Endothelial cell of umbilical vein (primary cell): ENCODE measurements at regions not wholly inside any gene's neighbourhood (a gene's known extent, or its start where the extent isn't known, plus 50 kb on each side); places are given as distances from the start of the nearest gene placed in this dataset.

Experiments used
- BruUV-seq: library from RNA; stranded (reverse); fragments of 400-500 nt; replicated peaks from 2 replicates; lab custom pipeline; 2021; lab: Mats Ljungman, UMichigan
- CTCF ChIA-PET: fragments of 300-600, 350-600 bp; sonication (Branson Sonifier 250); formaldehyde crosslinking; loops from one replicate; lab custom pipeline; 2021; ENCODE audit warnings: antibody characterized with exemption, inconsistent platforms; lab: Charles Lee
- POLR2A ChIA-PET: fragments of 300-600, 350-600 bp; sonication (Branson Sonifier 250); formaldehyde crosslinking; loops from one replicate; lab custom pipeline; 2021; ENCODE audit warnings: antibody characterized with exemption, inconsistent platforms; lab: Charles Lee
- DNase-seq: peaks from one replicate; pipeline ENCODE4 v3.0.0-alpha.2; 2011; ENCODE audit warnings: low read depth, low spot score
- FAIRE-seq: peaks from 2 replicates; lab custom pipeline; 2011; peaks lifted over from hg19 to GRCh38; lab: Jason Lieb, UNC
- H2AFZ ChIP-seq: 2 replicates; pipeline ENCODE4 v1.6.0; 2012; ENCODE audit warnings: low read depth, low read length, control low read depth, inconsistent platforms
- H3K27ac ChIP-seq: 2 replicates; pipeline ENCODE4 v1.5.1; 2011; ENCODE audit warnings: low read depth, mild to moderate bottlenecking, control low read depth, low read length, moderate library complexity; ENCODE audit not compliant: insufficient read depth
- H3K27me3 ChIP-seq, 2 experiments: 2 replicates each; pipeline versions ENCODE4 v1.6.0 to v1.6.1; 2011; ENCODE audit warnings: low read length in 2 of 2, mixed read lengths in 1 of 2; ENCODE audit not compliant: control insufficient read depth in 2 of 2, insufficient read depth in 2 of 2
- H3K36me3 ChIP-seq, 2 experiments: 2 replicates in 1 of 2; 3 replicates in 1 of 2; pipeline ENCODE4 v1.5.1; 2011; ENCODE audit warnings: low read length in 2 of 2, mild to moderate bottlenecking in 1 of 2, moderate library complexity in 1 of 2; ENCODE audit not compliant: control insufficient read depth in 2 of 2, insufficient read depth in 2 of 2; ENCODE audit errors: extremely low read depth in 1 of 2
- H3K4me1 ChIP-seq: 3 replicates; pipeline ENCODE4 v1.5.1; 2011; ENCODE audit warnings: mild to moderate bottlenecking, low read length; ENCODE audit not compliant: control insufficient read depth, insufficient read depth; ENCODE audit errors: extremely low read depth
- H3K4me2 ChIP-seq: 2 replicates; pipeline ENCODE4 v1.6.1; 2011; ENCODE audit warnings: low read length, control low read depth, mixed read lengths; ENCODE audit not compliant: insufficient read depth
- H3K4me3 ChIP-seq, 3 experiments: fragments of 200-600 bp in 1 of 3; sonication (generic), shearing (Covaris generic) in 1 of 3; replicated peaks in 1 of 3; 2 replicates each; pipeline ENCODE4 v1.5.1; 2011 to 2016; ENCODE audit warnings: control low read depth in 3 of 3, low read length in 3 of 3, mild to moderate bottlenecking in 2 of 3, inconsistent platforms in 1 of 3, low read depth in 1 of 3, moderate library complexity in 1 of 3; ENCODE audit not compliant: insufficient read depth in 1 of 3
- H3K79me2 ChIP-seq: 2 replicates; pipeline ENCODE4 v1.6.0; 2012; ENCODE audit warnings: low read length, inconsistent platforms; ENCODE audit not compliant: control insufficient read depth, insufficient read depth
- H3K9ac ChIP-seq: replicated peaks from 2 replicates; pipeline ENCODE3; 2011; ENCODE audit warnings: low read length, control low read depth; ENCODE audit not compliant: insufficient read depth; ENCODE audit errors: extremely low read depth
- H3K9me1 ChIP-seq: replicated peaks from 3 replicates; pipeline ENCODE4 v1.6.0; 2011; ENCODE audit warnings: mild to moderate bottlenecking, low read length; ENCODE audit not compliant: control insufficient read depth, insufficient read depth; ENCODE audit errors: extremely low read depth
- H3K9me3 ChIP-seq: replicated peaks from 2 replicates; pipeline ENCODE4 v1.5.1; 2012; ENCODE audit warnings: low read length, inconsistent platforms; ENCODE audit not compliant: control insufficient read depth, insufficient read depth
- H4K20me1 ChIP-seq: replicated peaks from 2 replicates; pipeline ENCODE3; 2011; ENCODE audit warnings: mild to moderate bottlenecking, low read length; ENCODE audit not compliant: control insufficient read depth, insufficient read depth; ENCODE audit errors: extremely low read depth
- CTCF ChIP-seq, 2 donors: IDR thresholded peaks; 1 replicate in 1 of 2; 2 replicates in 1 of 2; pipeline ENCODE4 v1.5.1; 2011; ENCODE audit warnings: low read length in 2 of 2, mild to moderate bottlenecking in 2 of 2, moderate library complexity in 2 of 2, control low read depth in 1 of 2, inconsistent platforms in 1 of 2, low read depth in 1 of 2; ENCODE audit not compliant: insufficient read depth in 1 of 2; ENCODE audit errors: extremely low read depth in 1 of 2
- EZH2 ChIP-seq: IDR thresholded peaks from 2 replicates; pipeline ENCODE4 v1.6.1; 2012; ENCODE audit warnings: borderline replicate concordance, low read depth, mild to moderate bottlenecking, moderate library complexity, low read length, inconsistent platforms; ENCODE audit not compliant: severe bottlenecking
- FOS ChIP-seq: IDR thresholded peaks from 2 replicates; pipeline ENCODE4 v1.6.1; 2011; ENCODE audit warnings: mild to moderate bottlenecking, low read length, moderate library complexity, borderline replicate concordance; ENCODE audit not compliant: insufficient read depth
- GATA2 ChIP-seq: IDR thresholded peaks from 2 replicates; pipeline ENCODE4 v1.7.0; 2011; ENCODE audit warnings: low read depth, mild to moderate bottlenecking, moderate library complexity, mixed read lengths, low read length; ENCODE audit not compliant: insufficient read length, insufficient read depth
- JUN ChIP-seq: IDR thresholded peaks from 2 replicates; pipeline ENCODE4 v1.6.1; 2011; ENCODE audit warnings: borderline replicate concordance, low read depth; ENCODE audit not compliant: insufficient read length, insufficient read depth
- MYC ChIP-seq: IDR thresholded peaks from one replicate; pipeline ENCODE4 v1.6.1; 2011; ENCODE audit warnings: mild to moderate bottlenecking, low read depth, low read length
- POLR2A ChIP-seq: IDR thresholded peaks from 2 replicates; pipeline ENCODE4 v1.6.1; 2012; ENCODE audit warnings: low read depth, mild to moderate bottlenecking, control low read depth, low read length
- POLR2AphosphoS5 ChIP-seq: IDR thresholded peaks from 2 replicates; pipeline ENCODE4 v1.6.1; 2012; ENCODE audit warnings: low read depth, mild to moderate bottlenecking, control low read depth, low read length, moderate library complexity; ENCODE audit not compliant: insufficient read depth
- dilution Hi-C: fragments of 300-500 bp; cut with MboI; formaldehyde crosslinking; loops from one replicate; pipeline ENCODE4 v1.15.0; 2019; ENCODE audit warnings: low sequenced_read_pairs; ENCODE audit not compliant: extremely low pct_ligation_motif_present
- intact Hi-C: fragments of 100-400 bp; cut with micrococcal nuclease; formaldehyde crosslinking; loops from one replicate; pipeline ENCODE4 v1.10.0; 2022
- TF ChIP-seq, protein P1 (sequence below): IDR thresholded peaks from 2 replicates; pipeline ENCODE4 v1.6.1; 2011; ENCODE audit not compliant: insufficient read depth, insufficient read length

GRCh38 chr2:21346984-21347383 is 223.2 kb downstream of the TDRD15 start:
- Histone ChIP-seq H3K4me2 (no peak overlapping the region), H3K9me1 (no peaks in the 10 kb centered on the region), H3K27ac (no peak overlapping the region), H3K36me3 (no peaks in the 10 kb centered on the region), H3K9ac (no peak overlapping the region), H3K79me2 (no peaks in the 10 kb centered on the region), H3K4me3 (no peak overlapping the region), H3K9me3 (peaks cover 7% of the 10 kb centered on the region), H4K20me1 (no peaks in the 10 kb centered on the region), H3K27me3 (no peaks in the 10 kb centered on the region), H3K4me1 (no peaks in the 10 kb centered on the region), H2AFZ (no peak overlapping the region)
- CTCF ChIA-PET, result no interaction called here
- DNase-seq (no peak), FAIRE-seq (no peak)
- no TSS peak for BruUV-seq
- dilution Hi-C loops (no loop called here), intact Hi-C loops (no loop called here)
- POLR2A ChIA-PET, result no interaction called here
- no peak for TF ChIP-seq POLR2A
- no peak for TF ChIP-seq CTCF (IDR thresholded peaks at IDR 0.05; ENCODE audit: extremely low read depth in 1 of 2, insufficient read depth in 1 of 2, low read depth in 1 of 2, low read length in 2 of 2)
- no peak for TF ChIP-seq MYC
- TF ChIP-seq, protein P1, sequence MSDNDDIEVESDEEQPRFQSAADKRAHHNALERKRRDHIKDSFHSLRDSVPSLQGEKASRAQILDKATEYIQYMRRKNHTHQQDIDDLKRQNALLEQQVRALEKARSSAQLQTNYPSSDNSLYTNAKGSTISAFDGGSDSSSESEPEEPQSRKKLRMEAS, result no peak
- TF ChIP-seq FOS, result no peak
- no peak for TF ChIP-seq JUN
- TF ChIP-seq POLR2AphosphoS5, result no peak
- TF ChIP-seq EZH2, result no peak
- TF ChIP-seq GATA2, result no peak
